GM12874 (cell line): ENCODE measurements at regions not wholly inside any gene's neighbourhood (a gene's known extent, or its start where the extent isn't known, plus 50 kb on each side); places are given as distances from the start of the nearest gene placed in this dataset.

Source experiments
- CTCF ChIP-seq: IDR thresholded peaks from 2 replicates; pipeline ENCODE4 v1.5.1; 2011; ENCODE audit warnings: low read depth, mild to moderate bottlenecking, control low read depth, low read length, moderate library complexity; ENCODE audit not compliant: insufficient read depth

GRCh38 chr2:35788543-35788942 lies 567.0 kb upstream of the CRIM1 start:
- TF ChIP-seq CTCF = no peak

DNA sequence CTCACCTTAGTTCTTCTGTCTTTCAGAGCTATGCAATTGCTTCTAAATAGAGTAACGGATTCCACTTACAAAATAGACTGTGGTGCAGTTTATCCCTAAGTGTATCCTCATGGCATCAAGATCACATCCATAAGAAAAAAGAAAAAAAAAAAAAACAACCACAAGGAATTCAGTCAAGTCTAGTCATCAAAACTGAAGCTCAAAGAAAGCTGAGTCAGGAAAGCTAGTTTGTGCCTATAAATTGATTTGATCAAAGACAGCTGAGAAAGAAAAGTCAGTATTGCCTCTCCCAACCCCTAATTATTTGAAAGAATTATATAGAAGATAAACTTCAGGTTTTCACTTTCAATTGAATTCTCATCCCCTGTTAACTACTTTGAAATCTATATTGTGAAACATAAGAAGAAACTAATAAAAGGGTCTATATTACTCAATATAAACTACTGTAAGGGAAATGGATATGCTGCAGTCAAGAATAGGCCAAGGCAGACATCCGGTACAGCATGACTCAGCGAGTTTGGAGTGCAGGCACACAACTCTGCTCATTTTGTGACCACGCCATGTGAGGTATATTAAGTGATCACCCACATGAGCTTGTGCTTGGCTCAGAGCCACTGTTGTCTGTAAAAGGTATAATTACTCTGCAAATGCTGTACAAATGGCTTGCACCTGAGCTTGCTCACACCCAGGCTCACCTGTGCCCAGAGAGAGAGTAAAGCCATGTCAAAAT lies 568.1 kb upstream of the CRIM1 start:
- TF ChIP-seq CTCF = no peak

DNA sequence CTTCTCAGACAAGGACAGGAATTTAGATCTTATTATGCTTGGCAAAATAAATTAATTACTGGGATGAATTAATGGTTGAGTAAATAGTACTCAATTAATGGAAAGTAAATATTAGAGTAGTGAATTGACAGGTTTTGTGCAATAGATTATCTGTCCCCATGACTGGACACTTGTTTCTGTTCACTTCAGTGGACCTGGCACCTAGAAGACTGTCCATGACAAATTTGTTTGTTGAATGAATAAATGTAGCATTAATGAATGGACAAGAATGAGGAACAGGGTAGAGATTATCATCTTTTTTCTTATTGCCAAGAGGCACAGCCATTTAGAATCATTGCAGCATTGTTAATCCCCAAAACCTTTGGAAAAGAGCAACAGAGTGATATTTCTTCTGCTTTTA lies 570.0 kb upstream of the CRIM1 start:
- TF ChIP-seq CTCF = no peak

DNA sequence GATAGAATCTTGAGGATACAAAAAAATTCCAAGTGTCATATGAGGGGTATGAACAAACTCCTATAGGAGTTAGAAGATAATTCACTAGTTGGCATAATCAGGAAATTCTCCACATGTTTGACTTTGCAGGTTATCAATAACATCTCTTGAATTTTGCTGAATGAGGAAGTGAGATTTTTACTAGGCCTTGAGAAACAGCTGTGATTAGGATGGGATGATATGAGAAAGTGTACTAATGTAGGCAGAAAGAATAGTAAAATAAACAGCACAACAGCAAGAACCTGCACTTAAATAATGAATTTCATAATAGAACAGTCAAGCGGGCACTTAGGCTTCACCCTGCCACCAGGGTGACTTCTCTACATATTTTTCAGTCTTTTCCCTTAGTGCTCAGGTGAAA lies 570.8 kb upstream of the CRIM1 start:
- TF ChIP-seq CTCF = no peak

DNA sequence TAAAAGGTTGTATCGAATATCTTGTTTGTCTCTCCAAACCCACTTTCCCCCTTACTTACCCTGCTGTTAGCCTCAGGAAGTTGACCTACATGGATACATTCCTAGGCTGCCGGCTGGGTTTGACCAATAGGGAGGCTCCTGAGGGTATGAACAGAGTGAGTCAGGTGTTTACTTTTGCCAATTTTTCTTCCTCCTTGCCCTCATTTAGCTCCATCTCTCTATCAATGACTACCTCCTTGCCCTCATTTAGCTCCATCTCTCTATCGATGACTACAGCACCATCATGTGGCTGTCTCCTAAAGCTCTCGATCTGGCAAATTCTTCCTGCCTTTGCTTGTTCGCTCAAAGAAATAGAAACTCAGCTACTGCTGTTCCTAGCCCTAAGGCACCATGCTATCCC lies 571.9 kb upstream of the CRIM1 start:
- TF ChIP-seq CTCF = no peak

- no peak for TF ChIP-seq CTCF
Observed at GRCh38 chr2:35741556-35741955, 614.0 kb upstream of the CRIM1 start.

- TF ChIP-seq CTCF = no peak
Observed at GRCh38 chr2:35731674-35732073, 623.9 kb upstream of the CRIM1 start.

- no peak for TF ChIP-seq CTCF
Observed at GRCh38 chr2:35714883-35715282, 640.7 kb upstream of the CRIM1 start.
